GM19351 (cell line): ENCODE measurements at regions not wholly inside any gene's neighbourhood (a gene's known extent, or its start where the extent isn't known, plus 50 kb on each side); places are given as distances from the start of the nearest gene placed in this dataset.
"Not testable (repeated sequence)": the region's sequence is repeated elsewhere in the genome, so short reads cannot be mapped to it uniquely, and the experiment has no call there.

Experiments
- ATAC-seq: cut with Tn5 transposase; IDR thresholded peaks from one replicate; pipeline ENCODE4 v1.9.1; 2021; ENCODE audit warnings: mild to moderate bottlenecking, moderate library complexity; ENCODE audit not compliant: unreplicated experiment

- ATAC-seq, result no peak
Measured at GRCh38 chr10:35838054-35838453, 196.0 kb upstream of the FZD8 start.

DNA sequence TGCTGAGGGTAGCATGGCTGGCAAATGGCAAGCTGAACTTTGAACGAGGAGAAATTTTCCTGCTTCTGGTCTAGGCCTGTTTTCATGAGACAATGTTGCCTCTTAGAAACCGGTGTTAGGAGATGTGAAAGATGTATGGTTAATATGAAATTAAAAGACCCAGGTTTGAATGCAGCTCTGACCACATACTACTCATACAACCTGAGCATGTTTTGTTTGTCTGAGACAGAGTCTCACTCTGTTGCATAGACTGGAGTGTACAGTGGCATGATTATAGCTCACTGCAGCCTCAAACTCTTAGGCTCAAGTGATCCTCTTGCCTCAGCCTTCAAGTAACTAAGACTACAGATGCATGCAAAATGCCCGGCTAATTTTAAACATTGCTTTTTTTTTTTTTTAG is 193.4 kb upstream of the FZD8 start:
- no peak for ATAC-seq

- no peak for ATAC-seq
Measured at GRCh38 chr10:35834877-35835494, 192.9 kb upstream of the FZD8 start.

- ATAC-seq, result no peak
Measured at GRCh38 chr10:35827783-35828182, 185.7 kb upstream of the FZD8 start.

DNA sequence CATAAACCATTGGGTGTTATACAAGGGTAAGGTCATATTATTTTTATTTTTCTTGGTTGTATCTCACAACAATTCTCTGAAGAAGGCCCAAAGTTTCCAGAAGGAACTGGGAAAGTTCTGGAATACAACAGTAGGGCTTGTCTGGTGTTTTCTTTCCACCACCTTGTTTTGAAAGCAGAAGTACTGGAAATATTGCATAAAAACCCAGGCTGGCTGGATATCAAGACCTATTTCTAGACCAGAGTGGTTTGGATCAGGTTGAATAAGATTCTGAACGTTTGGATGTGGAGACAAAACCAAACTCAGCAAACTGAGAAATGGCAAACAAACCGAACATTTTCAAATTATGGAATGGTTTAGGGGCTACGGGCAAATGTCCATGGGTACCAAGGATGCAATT is 182.6 kb upstream of the FZD8 start:
- ATAC-seq, result no peak

- no peak for ATAC-seq
Measured at GRCh38 chr10:35822316-35822715, 180.2 kb upstream of the FZD8 start.

DNA sequence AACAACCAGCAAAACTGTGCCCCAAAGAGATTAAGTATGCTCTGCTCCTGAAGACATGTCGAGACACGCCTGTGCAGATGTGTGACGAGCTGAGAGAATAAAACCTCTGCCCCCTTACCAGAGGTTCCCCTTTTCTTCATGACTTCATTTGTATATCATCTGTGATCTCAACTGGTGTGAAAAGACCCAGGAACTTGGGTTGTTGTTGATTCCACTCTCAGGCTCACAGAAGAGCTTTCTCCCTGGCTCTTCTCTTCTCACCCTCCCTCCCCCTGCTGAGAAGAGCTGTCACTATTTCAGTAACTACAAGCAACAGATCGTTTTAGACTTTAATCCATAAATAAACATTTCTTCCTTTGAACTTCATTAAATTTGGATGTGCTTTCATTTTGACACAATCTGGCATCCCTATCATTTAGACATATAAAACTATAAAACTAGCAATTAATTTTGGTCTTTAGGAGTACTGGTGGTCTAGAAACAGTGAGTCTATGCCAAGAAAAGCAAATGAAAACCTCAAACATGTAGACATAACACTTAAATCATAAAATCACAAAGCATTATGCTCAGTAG is 179.3 kb upstream of the FZD8 start:
- no peak for ATAC-seq

DNA sequence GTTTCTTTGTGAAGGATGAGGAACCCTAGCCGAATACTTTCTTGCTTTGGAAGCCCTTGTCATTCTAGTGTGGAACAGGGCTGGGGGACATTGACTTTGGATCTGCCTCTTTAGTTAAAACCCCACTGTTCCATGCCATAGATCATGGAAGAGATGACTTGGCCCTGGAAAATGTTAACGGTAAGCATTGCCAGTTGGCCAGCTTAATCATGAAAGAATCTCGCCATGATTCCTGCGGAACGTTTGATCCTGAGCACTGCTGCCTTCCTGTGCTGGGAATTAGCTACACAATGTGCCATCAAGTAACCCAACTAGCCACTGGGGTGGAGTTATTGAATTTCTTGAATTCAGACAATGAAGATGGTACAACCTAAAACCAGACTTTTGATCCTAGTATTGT is 177.6 kb upstream of the FZD8 start:
- ATAC-seq, result no peak

DNA sequence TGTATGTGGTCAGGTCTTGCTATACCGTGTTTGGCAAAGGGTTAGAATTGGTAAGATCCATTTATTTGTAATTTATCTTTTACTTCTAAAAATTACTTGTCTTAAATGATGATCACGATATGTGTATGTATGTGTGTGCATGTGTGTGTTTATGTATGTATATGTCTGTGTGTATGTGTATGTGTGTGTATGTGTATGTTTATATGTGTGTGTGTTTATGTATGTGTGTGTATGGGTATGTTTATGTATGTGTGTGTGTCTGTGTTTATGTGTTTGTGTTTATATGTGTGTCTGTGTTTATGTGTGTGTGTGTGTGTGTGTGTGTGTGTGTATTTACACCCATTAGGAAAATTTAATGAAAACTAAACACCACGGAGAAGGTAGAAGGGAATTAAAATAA is 176.9 kb upstream of the FZD8 start:
- ATAC-seq, result no peak

DNA sequence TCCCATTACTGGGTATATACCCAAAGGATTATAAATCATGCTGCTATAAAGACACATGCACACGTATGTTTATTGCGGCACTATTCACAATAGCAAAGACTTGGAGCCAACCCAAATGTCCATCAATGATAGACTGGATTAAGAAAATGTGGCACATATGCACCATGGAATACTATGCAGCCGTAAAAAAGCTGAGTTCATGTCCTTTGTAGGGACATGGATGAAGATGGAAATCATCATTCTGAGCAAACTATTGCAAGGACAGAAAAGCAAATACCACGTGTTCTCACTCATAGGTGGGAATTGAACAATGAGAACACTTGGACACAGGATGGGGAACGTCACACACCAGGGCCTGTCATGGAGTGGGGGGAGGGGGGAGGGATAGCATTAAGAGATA is 175.0 kb upstream of the FZD8 start:
- not testable (repeated sequence) for ATAC-seq

- ATAC-seq, result no peak
Measured at GRCh38 chr10:35813219-35813618, 171.1 kb upstream of the FZD8 start.

- no peak for ATAC-seq
Measured at GRCh38 chr10:35808344-35808743, 166.2 kb upstream of the FZD8 start.

DNA sequence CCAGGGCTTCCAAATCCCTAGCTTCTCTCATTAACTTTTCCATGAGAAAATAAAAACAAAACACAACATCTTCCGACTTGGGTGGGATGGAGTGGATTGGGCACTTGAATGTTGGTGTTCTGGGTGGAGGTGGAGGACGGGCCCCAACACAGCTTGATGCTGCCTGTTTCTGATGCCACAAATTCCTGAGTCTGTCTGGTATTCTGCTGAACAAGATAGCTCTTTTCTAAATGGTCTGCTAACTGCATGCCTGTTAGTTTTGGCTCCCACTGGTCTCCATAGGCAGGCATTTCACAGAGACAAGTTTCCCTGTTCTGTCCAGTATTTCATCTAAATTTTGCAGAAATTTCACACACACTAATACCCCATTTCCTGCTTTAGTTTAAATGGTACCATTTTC is 160.9 kb upstream of the FZD8 start:
- no peak for ATAC-seq

- ATAC-seq, result no peak
Measured at GRCh38 chr10:35797187-35797586, 155.1 kb upstream of the FZD8 start.

DNA sequence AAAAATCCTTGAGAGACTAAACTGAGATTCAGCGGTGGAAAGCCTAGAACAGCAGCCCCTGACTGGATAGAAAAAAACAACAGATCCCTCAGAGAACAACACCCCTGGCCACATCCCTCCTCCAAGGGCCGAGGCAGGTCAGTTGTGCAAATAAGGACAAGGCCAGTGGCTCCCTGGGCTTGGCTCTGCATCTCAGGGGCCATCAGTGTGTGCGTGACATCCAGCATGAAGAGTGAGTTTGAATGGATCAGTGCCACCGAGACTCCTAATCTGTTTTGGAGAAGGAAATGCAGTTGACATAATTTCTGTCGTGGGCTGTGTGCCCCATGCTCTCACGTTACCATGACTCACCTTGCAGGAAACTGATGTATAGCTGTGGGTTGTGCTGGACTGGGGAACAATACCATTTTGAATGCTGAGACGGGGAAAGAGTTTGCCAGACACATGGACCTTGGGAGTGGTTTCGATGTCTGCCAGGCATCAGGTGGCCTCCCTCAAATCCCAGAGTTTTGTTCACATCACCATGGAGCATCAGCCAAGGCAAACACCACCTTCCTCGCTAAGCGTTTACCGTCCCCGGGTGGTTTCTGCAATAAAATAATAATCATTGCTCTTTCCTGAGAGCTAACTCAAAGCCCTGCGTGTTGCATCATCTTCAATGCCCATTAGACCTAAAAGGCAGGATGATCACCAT is 153.2 kb upstream of the FZD8 start:
- no peak for ATAC-seq

DNA sequence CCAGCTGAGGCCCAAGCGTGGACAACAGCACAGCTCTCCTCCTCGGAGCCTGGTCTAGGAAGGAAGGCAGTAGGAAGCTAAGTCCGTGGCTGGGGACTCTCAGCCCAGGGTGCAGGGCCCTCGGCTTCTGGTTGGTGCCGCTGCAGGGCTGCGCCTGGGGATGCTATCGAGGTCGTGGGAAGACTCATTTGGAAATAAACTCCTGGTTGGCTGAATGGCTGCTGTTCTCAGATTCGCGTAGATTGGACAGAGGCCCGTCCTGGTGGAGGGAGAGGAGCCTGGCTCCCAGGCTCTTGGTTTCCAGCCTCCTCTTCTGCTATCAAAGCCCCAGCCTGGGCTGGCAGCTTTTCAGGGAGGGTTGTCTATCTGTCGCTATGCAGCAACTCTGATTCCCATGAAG is 152.6 kb upstream of the FZD8 start:
- no peak for ATAC-seq

DNA sequence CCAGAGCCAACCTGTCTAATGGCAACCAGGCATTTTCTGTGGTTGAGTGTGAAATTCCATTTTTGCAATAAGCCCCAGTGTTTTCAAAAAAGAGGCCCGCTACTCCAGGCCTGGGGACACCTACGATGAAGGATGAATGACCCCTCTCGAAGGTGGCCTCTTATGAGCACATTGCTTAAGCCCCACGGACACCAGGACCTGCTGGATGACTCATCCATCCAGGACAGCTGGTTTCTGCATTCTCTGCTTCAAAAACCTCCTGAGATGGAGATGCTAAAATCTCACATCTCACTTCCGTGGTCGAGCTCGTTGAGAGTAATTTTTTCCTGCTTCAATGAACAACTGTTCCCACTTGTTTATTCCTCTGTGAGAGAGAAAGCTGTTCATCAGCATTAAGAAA is 150.2 kb upstream of the FZD8 start:
- ATAC-seq, result no peak

DNA sequence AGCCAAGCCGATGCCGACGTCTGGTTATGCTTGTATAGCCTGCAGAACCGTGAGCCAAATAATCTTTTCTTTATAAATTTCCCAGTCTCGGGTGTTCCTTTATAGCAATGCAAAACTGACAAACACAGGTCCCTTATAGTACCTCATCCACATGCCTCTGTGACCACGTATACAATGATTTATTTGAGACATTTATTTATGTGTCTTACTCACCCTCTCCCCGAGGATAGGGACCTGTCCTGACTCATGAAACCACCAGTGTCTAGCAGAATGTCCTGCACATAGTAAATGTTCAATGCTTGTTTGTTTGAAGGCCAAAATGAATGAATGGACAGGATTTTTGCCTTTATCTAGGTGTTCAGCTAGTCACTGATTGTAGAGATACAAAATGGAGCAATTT is 147.9 kb upstream of the FZD8 start:
- no peak for ATAC-seq

DNA sequence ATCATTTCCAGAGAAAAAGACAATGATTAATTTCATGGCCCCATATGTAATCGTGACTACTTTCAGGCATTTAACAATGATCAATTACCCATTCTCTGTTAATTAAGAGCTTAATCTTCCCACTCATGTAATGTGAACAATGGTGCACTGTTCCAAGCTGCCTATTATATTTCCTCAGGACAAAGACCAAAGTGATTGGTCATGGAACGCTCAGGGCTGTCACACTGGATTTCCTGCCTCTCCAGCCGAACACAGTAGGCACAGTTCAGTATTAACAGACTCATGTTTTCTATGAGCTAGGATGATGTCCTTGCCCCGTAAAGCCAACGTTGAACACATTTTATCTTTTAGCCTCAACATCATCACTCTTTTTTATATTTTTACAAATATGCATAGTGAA is 142.7 kb upstream of the FZD8 start:
- ATAC-seq, result no peak

DNA sequence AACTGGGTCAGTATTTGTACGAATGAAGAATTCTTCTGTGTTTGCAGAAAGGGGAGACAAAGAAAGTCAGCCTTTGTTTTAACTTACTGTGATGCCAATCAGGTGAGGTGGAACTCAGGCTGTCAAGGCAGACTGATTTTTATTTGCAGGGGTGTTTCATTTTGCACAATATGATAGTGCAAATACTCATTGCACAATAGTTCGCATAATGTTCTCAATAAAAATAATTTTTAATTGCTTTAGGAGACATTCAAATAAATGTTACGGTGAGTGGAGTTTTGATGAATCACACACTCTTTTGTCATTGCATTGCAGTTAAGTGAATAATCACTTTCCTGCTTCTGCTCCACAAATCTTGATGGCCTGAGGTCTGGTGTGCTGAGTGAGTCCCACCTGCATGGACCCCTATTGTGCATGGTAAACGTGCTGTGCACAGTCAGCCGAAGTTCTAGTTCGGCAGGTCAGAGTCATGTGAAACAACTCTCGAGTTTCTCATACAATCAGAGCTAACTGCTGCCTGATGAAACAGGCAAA is 141.3 kb upstream of the FZD8 start:
- ATAC-seq, result no peak

- ATAC-seq, result no peak
Measured at GRCh38 chr10:35781643-35782035, 139.5 kb upstream of the FZD8 start.

GRCh38 chr10:35780970-35781642 is 139.0 kb upstream of the FZD8 start:
- ATAC-seq, result no peak
